NB4 (cell line): ENCODE measurements at regions not wholly inside any gene's neighbourhood (a gene's known extent, or its start where the extent isn't known, plus 50 kb on each side); places are given as distances from the start of the nearest gene placed in this dataset.

Source experiments
- DNase-seq: peaks from one replicate; pipeline ENCODE4 v3.0.0; 2010; ENCODE audit warnings: low read depth
- H3K4me3 ChIP-seq: one replicate; pipeline ENCODE4 v1.5.1; 2011; ENCODE audit warnings: mild to moderate bottlenecking, low read depth, low read length, moderate library complexity
- CTCF ChIP-seq: IDR thresholded peaks from one replicate; pipeline ENCODE4 v1.5.1; 2012; ENCODE audit warnings: low read depth, low read length
- MAX ChIP-seq: IDR thresholded peaks from 2 replicates; pipeline ENCODE4 v1.6.1; 2011; ENCODE audit warnings: low read depth, low read length
- MYC ChIP-seq: IDR thresholded peaks from 2 replicates; pipeline ENCODE4 v1.6.1; 2011; ENCODE audit warnings: low read depth, low read length
- POLR2A ChIP-seq: IDR thresholded peaks from 2 replicates; pipeline ENCODE4 v1.6.1; 2011; ENCODE audit warnings: mild to moderate bottlenecking; ENCODE audit not compliant: insufficient read length; ENCODE audit errors: extremely low read depth

- DNase-seq, result no peak
- no peak overlapping the region for H3K4me3 ChIP-seq
- no peak for TF ChIP-seq MYC
- no peak for TF ChIP-seq POLR2A
- TF ChIP-seq CTCF, result no peak
Observed at GRCh38 chr4:11635342-11635741, 206.6 kb upstream of the HS3ST1 start.

GRCh38 chr4:11634283-11634682, 205.6 kb upstream of the HS3ST1 start:
- no peak for DNase-seq
- TF ChIP-seq MYC (no peak), MAX (no peak), POLR2A (no peak), CTCF (no peak)
- H3K4me3 ChIP-seq, result no peak overlapping the region

GRCh38 chr4:11633430-11633829, 204.7 kb upstream of the HS3ST1 start:
- no peak for DNase-seq
- no peak overlapping the region for H3K4me3 ChIP-seq
- TF ChIP-seq POLR2A, result no peak

GRCh38 chr4:11632483-11632882, 203.8 kb upstream of the HS3ST1 start:
- DNase-seq, result no peak
- no peak for TF ChIP-seq CTCF
- no peak for TF ChIP-seq MAX
- no peak for TF ChIP-seq POLR2A
- no peak for TF ChIP-seq MYC
- no peak overlapping the region for H3K4me3 ChIP-seq

- TF ChIP-seq MAX (no peak), MYC (no peak), CTCF (no peak), POLR2A (no peak)
- DNase-seq, result no peak
- H3K4me3 ChIP-seq, result no peak overlapping the region
Observed at GRCh38 chr4:11632025-11632424, 203.3 kb upstream of the HS3ST1 start.

GRCh38 chr4:11631416-11631815, 202.7 kb upstream of the HS3ST1 start:
- no peak for TF ChIP-seq MAX
- TF ChIP-seq MYC, result no peak
- TF ChIP-seq POLR2A, result no peak
- TF ChIP-seq CTCF, result no peak
- no peak for DNase-seq
- H3K4me3 ChIP-seq, result no peak overlapping the region
